ENCODE measurements at regions not wholly inside any gene's neighbourhood (a gene's known extent, or its start where the extent isn't known, plus 50 kb on each side); places are given as distances from the start of the nearest gene placed in this dataset.

DNA sequence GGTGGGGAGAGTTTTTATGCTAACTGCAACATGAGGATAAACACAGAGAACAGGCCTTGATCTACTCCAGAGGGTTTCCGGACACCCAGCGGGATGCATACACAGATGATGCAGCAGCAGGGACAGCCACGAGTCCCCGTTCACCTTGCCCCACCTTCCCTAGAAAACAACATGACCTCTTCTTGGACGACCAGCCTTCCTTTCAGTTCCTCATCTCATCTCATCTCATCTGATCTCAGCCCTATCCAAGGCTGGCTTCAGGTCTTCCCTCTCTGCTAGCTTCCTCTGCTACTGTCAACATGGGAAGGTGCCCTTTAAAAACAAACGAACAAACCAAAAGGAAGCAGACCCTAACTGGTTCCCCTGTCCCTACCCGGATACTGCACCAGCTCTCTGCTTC, 1356.2 kb downstream of the TBC1D22A start:
- no peak for TF ChIP-seq CREB1 (CRISPR knock-in tag; IDR thresholded peaks at IDR 0.05; ENCODE audit: low read depth)
- no peak for TF ChIP-seq EZH2 (IDR thresholded peaks at IDR 0.05; ENCODE audit: low read depth, unreplicated experiment)
- no peak for TF ChIP-seq JUNB (IDR thresholded peaks at IDR 0.05; ENCODE audit: unreplicated experiment)
- no peak for TF ChIP-seq ZNF331 (CRISPR knock-in tag; IDR thresholded peaks at IDR 0.05; ENCODE audit: low read depth)
- no peak for TF ChIP-seq POLR2AphosphoS5 (IDR thresholded peaks at IDR 0.05; ENCODE audit: low read depth)
- TF ChIP-seq STAT1 (IDR thresholded peaks at IDR 0.05; ENCODE audit: unreplicated experiment), result no peak
- no peak for TF ChIP-seq EZH2phosphoT487 (IDR thresholded peaks at IDR 0.05; ENCODE audit: unreplicated experiment)
- no peak for TF ChIP-seq REST (IDR thresholded peaks at IDR 0.05; ENCODE audit: unreplicated experiment)
- TF ChIP-seq ZNF114 (CRISPR knock-in tag; IDR thresholded peaks at IDR 0.05), result no peak
- no peak for TF ChIP-seq NANOG (IDR thresholded peaks at IDR 0.05; ENCODE audit: borderline replicate concordance)
- TF ChIP-seq, protein P1, sequence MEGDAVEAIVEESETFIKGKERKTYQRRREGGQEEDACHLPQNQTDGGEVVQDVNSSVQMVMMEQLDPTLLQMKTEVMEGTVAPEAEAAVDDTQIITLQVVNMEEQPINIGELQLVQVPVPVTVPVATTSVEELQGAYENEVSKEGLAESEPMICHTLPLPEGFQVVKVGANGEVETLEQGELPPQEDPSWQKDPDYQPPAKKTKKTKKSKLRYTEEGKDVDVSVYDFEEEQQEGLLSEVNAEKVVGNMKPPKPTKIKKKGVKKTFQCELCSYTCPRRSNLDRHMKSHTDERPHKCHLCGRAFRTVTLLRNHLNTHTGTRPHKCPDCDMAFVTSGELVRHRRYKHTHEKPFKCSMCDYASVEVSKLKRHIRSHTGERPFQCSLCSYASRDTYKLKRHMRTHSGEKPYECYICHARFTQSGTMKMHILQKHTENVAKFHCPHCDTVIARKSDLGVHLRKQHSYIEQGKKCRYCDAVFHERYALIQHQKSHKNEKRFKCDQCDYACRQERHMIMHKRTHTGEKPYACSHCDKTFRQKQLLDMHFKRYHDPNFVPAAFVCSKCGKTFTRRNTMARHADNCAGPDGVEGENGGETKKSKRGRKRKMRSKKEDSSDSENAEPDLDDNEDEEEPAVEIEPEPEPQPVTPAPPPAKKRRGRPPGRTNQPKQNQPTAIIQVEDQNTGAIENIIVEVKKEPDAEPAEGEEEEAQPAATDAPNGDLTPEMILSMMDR (conservative IDR thresholded peaks at IDR 0.05; ENCODE audit: low read depth in 2 of 2), result no peak
- TF ChIP-seq ETS1 (IDR thresholded peaks at IDR 0.05), result no peak
- no peak for TF ChIP-seq ZNF462 (CRISPR knock-in tag; IDR thresholded peaks at IDR 0.05)
- Histone ChIP-seq H3K4me3 (no peak overlapping the region), H3K27me3 (ENCODE audit: insufficient read depth) (no peaks in the 10 kb centered on the region), H3K27ac (ENCODE audit: low read depth) (no peak overlapping the region), H4K20me1 (replicated peaks; ENCODE audit: insufficient read depth) (no peaks in the 10 kb centered on the region), H3K36me3 (ENCODE audit: insufficient read depth) (no peaks in the 10 kb centered on the region), H3K9me2 (ENCODE audit: insufficient read depth) (no peaks in the 10 kb centered on the region), H3K4me2 (no peak overlapping the region), H3K79me2 (replicated peaks; ENCODE audit: insufficient read depth) (no peaks in the 10 kb centered on the region), H2AFZ (no peak overlapping the region), H3K4me1 (ENCODE audit: insufficient read depth) (no peaks in the 10 kb centered on the region), H3F3A (replicated peaks; ENCODE audit: low read depth) (no peaks in the 10 kb centered on the region)
- Mint-ChIP-seq H3K4me3 (no peak overlapping the region), H3K4me1 (peaks cover 8% of the 10 kb centered on the region), H3K9me3 (peaks cover 9% of the 10 kb centered on the region), H3K27ac (no peak overlapping the region), H3K27me3 (ENCODE audit: insufficient read depth, low read depth, poor library complexity) (peaks cover 5% of the 10 kb centered on the region), H3K36me3 (ENCODE audit: low read depth) (no peaks in the 10 kb centered on the region; the same call in 1 of the 3 replicates)
- no peak for DNase-seq (ENCODE audit: low spot score)
- no peak for ATAC-seq

Data from GM23338 (cell line).